ENCODE measurements at regions not wholly inside any gene's neighbourhood (a gene's known extent, or its start where the extent isn't known, plus 50 kb on each side); places are given as distances from the start of the nearest gene placed in this dataset.

- TF ChIP-seq POLR2AphosphoS5 (IDR thresholded peaks at IDR 0.05; ENCODE audit: borderline replicate concordance, low read depth, low read length) (no peak), FOXP2 (optimal IDR thresholded peaks at IDR 0.05; ENCODE audit: control extremely low read depth, extremely low read length, insufficient read depth) (no peak), EZH2 (IDR thresholded peaks at IDR 0.05) (no peak)
These were observed 124.6 kb downstream of the ACER2 start for GRCh38 chr9:19533373-19533772.

Measured in SK-N-MC (cell line).